Neural cell (in vitro differentiated cells): ENCODE measurements at regions not wholly inside any gene's neighbourhood (a gene's known extent, or its start where the extent isn't known, plus 50 kb on each side); places are given as distances from the start of the nearest gene placed in this dataset.

Source experiments
- H2AFZ ChIP-seq: fragments of 200-600, 300-800 bp; sonication (generic), shearing (Covaris generic); 2 replicates; pipeline ENCODE4 v1.6.0; 2014; ENCODE audit warnings: low read depth, mild to moderate bottlenecking, antibody characterized with exemption, low read length, moderate library complexity
- H3F3A ChIP-seq: fragments of 200-600 bp; shearing (Covaris generic); 2 replicates; pipeline ENCODE4 v1.6.1; 2016; ENCODE audit warnings: mild to moderate bottlenecking, moderate library complexity, mixed read lengths, antibody characterized with exemption, low read length; ENCODE audit not compliant: insufficient read depth, poor library complexity, severe bottlenecking
- H3K27ac ChIP-seq: fragments of 200-600, 300-800 bp; sonication (generic), shearing (Covaris generic); 2 replicates; pipeline ENCODE4 v1.5.1; 2014; ENCODE audit warnings: mild to moderate bottlenecking, low read length, moderate library complexity
- H3K27me3 ChIP-seq: fragments of 300-800, 200-600 bp; sonication (generic), shearing (Covaris generic); 2 replicates; pipeline ENCODE4 v1.6.0; 2014; ENCODE audit warnings: mild to moderate bottlenecking, low read depth, low read length, moderate library complexity; ENCODE audit not compliant: insufficient read depth
- H3K36me3 ChIP-seq: fragments of 300-800, 200-600 bp; sonication (generic), shearing (Covaris generic); 2 replicates; pipeline ENCODE4 v1.5.1; 2014; ENCODE audit warnings: mild to moderate bottlenecking, antibody characterized with exemption, low read length, moderate library complexity; ENCODE audit not compliant: insufficient read depth
- H3K4me2 ChIP-seq: fragments of 300-800, 200-600 bp; sonication (generic), shearing (Covaris generic); 2 replicates; pipeline ENCODE4 v1.6.0; 2014; ENCODE audit warnings: mild to moderate bottlenecking, low read length
- H3K4me3 ChIP-seq: fragments of 300-800, 200-600 bp; sonication (generic), shearing (Covaris generic); 2 replicates; pipeline ENCODE4 v1.5.1; 2014; ENCODE audit warnings: mild to moderate bottlenecking, low read length, moderate library complexity
- H3K79me2 ChIP-seq: fragments of 200-600 bp; shearing (Covaris generic); replicated peaks from 2 replicates; pipeline ENCODE4 v1.6.0; 2014; ENCODE audit warnings: mild to moderate bottlenecking, low read length, moderate library complexity; ENCODE audit not compliant: insufficient read depth
- H3K9ac ChIP-seq: fragments of 300-800, 200-600 bp; sonication (generic), shearing (Covaris generic); 2 replicates; pipeline ENCODE4 v1.6.1; 2016; ENCODE audit warnings: mild to moderate bottlenecking, low read length, mixed read lengths
- H3K9me2 ChIP-seq: fragments of 200-600 bp; shearing (Covaris generic); 2 replicates; pipeline ENCODE4 v1.6.1; 2016; ENCODE audit warnings: mild to moderate bottlenecking, low read length, mixed read lengths; ENCODE audit not compliant: insufficient read depth
- H3K9me3 ChIP-seq: fragments of 200-600, 300-800 bp; sonication (generic), shearing (Covaris generic); 2 replicates; pipeline ENCODE4 v1.6.1; 2016; ENCODE audit warnings: mild to moderate bottlenecking, mixed run types, low read length, moderate library complexity, mixed read lengths
- H4K20me1 ChIP-seq: fragments of 200-600 bp; shearing (Covaris generic); 2 replicates; pipeline ENCODE4 v1.6.1; 2016; ENCODE audit warnings: mild to moderate bottlenecking, mixed run types; ENCODE audit not compliant: insufficient read depth
- EP300 ChIP-seq: fragments of 450-650 bp; conservative IDR thresholded peaks from 2 replicates; pipeline ENCODE4 v1.6.1; 2014; ENCODE audit warnings: antibody characterized with exemption, mild to moderate bottlenecking, moderate library complexity; ENCODE audit not compliant: poor library complexity, severe bottlenecking
- EZH2 ChIP-seq: fragments of 200-600, 300-800 bp; shearing (Covaris generic), sonication (generic); IDR thresholded peaks from 2 replicates; pipeline ENCODE4 v1.6.1; 2014; ENCODE audit warnings: antibody characterized with exemption, low read length, borderline replicate concordance, mild to moderate bottlenecking; ENCODE audit not compliant: insufficient read depth, poor library complexity, severe bottlenecking
- POLR2AphosphoS5 ChIP-seq: IDR thresholded peaks from 2 replicates; pipeline ENCODE4 v1.6.1; 2012
- RAD21 ChIP-seq: fragments of 450-650 bp; conservative IDR thresholded peaks from 2 replicates; pipeline ENCODE4 v1.6.1; 2014; ENCODE audit warnings: antibody characterized with exemption, mild to moderate bottlenecking, moderate library complexity
- SMC3 ChIP-seq: fragments of 450-650 bp; conservative IDR thresholded peaks from 2 replicates; pipeline ENCODE4 v1.6.1; 2014; ENCODE audit warnings: antibody characterized with exemption, mild to moderate bottlenecking, moderate library complexity; ENCODE audit not compliant: poor library complexity
- TAF1 ChIP-seq: IDR thresholded peaks from 2 replicates; pipeline ENCODE4 v1.6.1; 2012; ENCODE audit warnings: low read depth
- TF ChIP-seq, protein P1 (sequence below): fragments of 450-650 bp; IDR thresholded peaks from 2 replicates; pipeline ENCODE4 v1.5.1; 2014; ENCODE audit warnings: antibody characterized with exemption, mild to moderate bottlenecking, moderate library complexity; ENCODE audit not compliant: poor library complexity, severe bottlenecking
- TF ChIP-seq, protein P2 (sequence below): IDR thresholded peaks from 2 replicates; pipeline ENCODE4 v1.6.1; 2012; ENCODE audit warnings: borderline replicate concordance

- no peak for TF ChIP-seq EP300
- no peak for TF ChIP-seq TAF1
- TF ChIP-seq, protein P1, sequence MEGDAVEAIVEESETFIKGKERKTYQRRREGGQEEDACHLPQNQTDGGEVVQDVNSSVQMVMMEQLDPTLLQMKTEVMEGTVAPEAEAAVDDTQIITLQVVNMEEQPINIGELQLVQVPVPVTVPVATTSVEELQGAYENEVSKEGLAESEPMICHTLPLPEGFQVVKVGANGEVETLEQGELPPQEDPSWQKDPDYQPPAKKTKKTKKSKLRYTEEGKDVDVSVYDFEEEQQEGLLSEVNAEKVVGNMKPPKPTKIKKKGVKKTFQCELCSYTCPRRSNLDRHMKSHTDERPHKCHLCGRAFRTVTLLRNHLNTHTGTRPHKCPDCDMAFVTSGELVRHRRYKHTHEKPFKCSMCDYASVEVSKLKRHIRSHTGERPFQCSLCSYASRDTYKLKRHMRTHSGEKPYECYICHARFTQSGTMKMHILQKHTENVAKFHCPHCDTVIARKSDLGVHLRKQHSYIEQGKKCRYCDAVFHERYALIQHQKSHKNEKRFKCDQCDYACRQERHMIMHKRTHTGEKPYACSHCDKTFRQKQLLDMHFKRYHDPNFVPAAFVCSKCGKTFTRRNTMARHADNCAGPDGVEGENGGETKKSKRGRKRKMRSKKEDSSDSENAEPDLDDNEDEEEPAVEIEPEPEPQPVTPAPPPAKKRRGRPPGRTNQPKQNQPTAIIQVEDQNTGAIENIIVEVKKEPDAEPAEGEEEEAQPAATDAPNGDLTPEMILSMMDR: no peak
- no peak for TF ChIP-seq RAD21
- TF ChIP-seq, protein P2, sequence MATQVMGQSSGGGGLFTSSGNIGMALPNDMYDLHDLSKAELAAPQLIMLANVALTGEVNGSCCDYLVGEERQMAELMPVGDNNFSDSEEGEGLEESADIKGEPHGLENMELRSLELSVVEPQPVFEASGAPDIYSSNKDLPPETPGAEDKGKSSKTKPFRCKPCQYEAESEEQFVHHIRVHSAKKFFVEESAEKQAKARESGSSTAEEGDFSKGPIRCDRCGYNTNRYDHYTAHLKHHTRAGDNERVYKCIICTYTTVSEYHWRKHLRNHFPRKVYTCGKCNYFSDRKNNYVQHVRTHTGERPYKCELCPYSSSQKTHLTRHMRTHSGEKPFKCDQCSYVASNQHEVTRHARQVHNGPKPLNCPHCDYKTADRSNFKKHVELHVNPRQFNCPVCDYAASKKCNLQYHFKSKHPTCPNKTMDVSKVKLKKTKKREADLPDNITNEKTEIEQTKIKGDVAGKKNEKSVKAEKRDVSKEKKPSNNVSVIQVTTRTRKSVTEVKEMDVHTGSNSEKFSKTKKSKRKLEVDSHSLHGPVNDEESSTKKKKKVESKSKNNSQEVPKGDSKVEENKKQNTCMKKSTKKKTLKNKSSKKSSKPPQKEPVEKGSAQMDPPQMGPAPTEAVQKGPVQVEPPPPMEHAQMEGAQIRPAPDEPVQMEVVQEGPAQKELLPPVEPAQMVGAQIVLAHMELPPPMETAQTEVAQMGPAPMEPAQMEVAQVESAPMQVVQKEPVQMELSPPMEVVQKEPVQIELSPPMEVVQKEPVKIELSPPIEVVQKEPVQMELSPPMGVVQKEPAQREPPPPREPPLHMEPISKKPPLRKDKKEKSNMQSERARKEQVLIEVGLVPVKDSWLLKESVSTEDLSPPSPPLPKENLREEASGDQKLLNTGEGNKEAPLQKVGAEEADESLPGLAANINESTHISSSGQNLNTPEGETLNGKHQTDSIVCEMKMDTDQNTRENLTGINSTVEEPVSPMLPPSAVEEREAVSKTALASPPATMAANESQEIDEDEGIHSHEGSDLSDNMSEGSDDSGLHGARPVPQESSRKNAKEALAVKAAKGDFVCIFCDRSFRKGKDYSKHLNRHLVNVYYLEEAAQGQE: no peak
- Histone ChIP-seq H3K79me2 (no peaks in the 10 kb centered on the region), H3F3A (no peaks in the 10 kb centered on the region), H3K4me2 (no peak overlapping the region), H4K20me1 (no peaks in the 10 kb centered on the region), H3K36me3 (no peaks in the 10 kb centered on the region), H3K9me2 (no peaks in the 10 kb centered on the region), H3K4me3 (no peak overlapping the region), H3K9ac (no peak overlapping the region), H3K27ac (no peak overlapping the region), H3K27me3 (peaks cover 3% of the 10 kb centered on the region), H3K9me3 (no peaks in the 10 kb centered on the region), H2AFZ (no peak overlapping the region)
Observed at GRCh38 chr3:13205567-13206143, 132.4 kb upstream of the IQSEC1 start.

DNA sequence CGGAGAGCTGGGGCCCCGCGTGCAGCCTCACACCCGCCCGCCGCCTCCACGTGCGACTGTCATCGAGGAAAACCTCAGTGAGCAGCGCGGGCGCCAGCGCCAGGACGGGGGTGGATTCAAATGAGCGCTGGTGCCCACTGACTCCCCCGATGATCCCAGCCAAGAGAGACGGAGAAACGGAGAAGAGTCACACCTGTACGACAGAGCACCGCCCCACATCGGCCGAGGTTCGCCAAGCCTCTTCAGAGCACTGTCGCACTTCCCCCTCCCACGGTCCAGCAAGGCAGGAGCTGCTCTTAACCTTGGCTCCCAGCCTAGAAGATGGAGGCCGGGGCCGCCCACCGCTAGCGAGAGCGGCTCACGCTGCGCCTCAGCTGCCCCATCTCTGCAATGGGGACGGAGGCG is 130.9 kb upstream of the IQSEC1 start:
- H3K36me3 ChIP-seq: no peaks in the 10 kb centered on the region
- H3K27ac ChIP-seq: no peak overlapping the region
- peaks cover 3% of the 10 kb centered on the region for H3K27me3 ChIP-seq
- H3K4me3 ChIP-seq: no peak overlapping the region
- H4K20me1 ChIP-seq: no peaks in the 10 kb centered on the region
- no peaks in the 10 kb centered on the region for H3F3A ChIP-seq
- H2AFZ ChIP-seq: no peak overlapping the region
- no peaks in the 10 kb centered on the region for H3K9me2 ChIP-seq
- no peak overlapping the region for H3K9ac ChIP-seq
- no peaks in the 10 kb centered on the region for H3K79me2 ChIP-seq
- H3K9me3 ChIP-seq: no peaks in the 10 kb centered on the region
- TF ChIP-seq TAF1: no peak
- TF ChIP-seq, protein P2: no peak
- TF ChIP-seq, protein P1: no peak
- no peak for TF ChIP-seq SMC3
- no peak for TF ChIP-seq RAD21
- TF ChIP-seq EP300: no peak
- no peak for TF ChIP-seq POLR2AphosphoS5
- no peak for TF ChIP-seq EZH2
- no peak overlapping the region for H3K4me2 ChIP-seq
